ENCODE measurements at regions not wholly inside any gene's neighbourhood (a gene's known extent, or its start where the extent isn't known, plus 50 kb on each side); places are given as distances from the start of the nearest gene placed in this dataset.
A peak's percentile ranks its signal among the peaks of the same experiment; 100 is the strongest.

- Histone ChIP-seq H3K4me1 (replicated peaks in 1 of 2) (no peaks in the 10 kb centered on the region), H3K4me3 (no peak overlapping the region), H3K27ac (no peak overlapping the region)
- in situ Hi-C loops (cut with MboI; ENCODE audit: low pct_unique_long_range_greater_than_20kb in 2 of 9, low sequenced_read_pairs in 9 of 9, unreplicated experiment in 9 of 9), result no loop called here
- ATAC-seq (replicated peaks in 6 of 8), result no peak
- WGBS, 10 experiments, result 72 to 100% (median 80%) methylated on average over 1 to 4 of the region's 4 CpGs; no CpG with 5 or more reads in 6 of the 10 experiments
These were observed 441.0 kb downstream of the COG6 start for GRCh38 chr13:40096357-40096901.

- in situ Hi-C loops (cut with MboI; ENCODE audit: low pct_unique_long_range_greater_than_20kb in 2 of 9, low sequenced_read_pairs in 9 of 9, unreplicated experiment in 9 of 9), result no loop called here
- no peak overlapping the region for H3K27ac ChIP-seq
- ATAC-seq (replicated peaks in 6 of 8), result no peak
- H3K4me1 ChIP-seq (replicated peaks in 1 of 2), result no peaks in the 10 kb centered on the region
- WGBS, 10 experiments, result 48 to 100% (median 80%) methylated on average over 1 to 3 of the region's 7 CpGs; no CpG with 5 or more reads in 3 of the 10 experiments
- no peak overlapping the region for H3K4me3 ChIP-seq
These were observed 442.8 kb downstream of the COG6 start for GRCh38 chr13:40098246-40098645.

GRCh38 chr13:40101708-40102359, 446.4 kb downstream of the COG6 start:
- no peak overlapping the region for H3K4me3 ChIP-seq
- in situ Hi-C loops (cut with MboI; ENCODE audit: low pct_unique_long_range_greater_than_20kb in 2 of 9, low sequenced_read_pairs in 9 of 9, unreplicated experiment in 9 of 9), result no loop called here
- no peaks in the 10 kb centered on the region for H3K4me1 ChIP-seq (replicated peaks in 1 of 2)
- no peak for ATAC-seq (replicated peaks in 6 of 8)
- H3K27ac ChIP-seq, result no peak overlapping the region
- WGBS, 10 experiments, result 87 to 100% (median 92%) methylated on average over 2 to 3 of the region's 3 CpGs; no CpG with 5 or more reads in 5 of the 10 experiments

DNA sequence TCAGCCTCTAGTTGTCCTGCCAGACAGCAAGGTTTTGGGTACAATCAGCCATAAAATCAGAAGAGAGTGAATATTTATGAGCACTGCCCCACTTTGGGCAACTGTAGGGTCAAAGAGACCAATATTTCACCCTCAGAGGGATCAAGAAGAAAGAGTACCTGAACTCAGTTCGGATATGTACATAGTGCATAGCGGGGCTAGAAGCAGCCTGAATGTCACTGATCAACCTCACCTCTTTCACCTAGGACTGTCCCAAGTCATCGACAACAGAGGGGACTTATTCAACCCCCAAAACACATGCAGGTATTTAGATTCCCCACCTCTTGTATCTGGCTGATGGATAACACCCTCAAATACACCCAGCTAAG, 446.9 kb downstream of the COG6 start:
- H3K27ac ChIP-seq, result no peak overlapping the region
- no peak for ATAC-seq (replicated peaks in 6 of 8)
- H3K4me3 ChIP-seq, result no peak overlapping the region
- 70 to 83% (median 79%) methylated on average over 1 to 3 of the region's 3 CpGs; no CpG with 5 or more reads in 5 of the 10 experiments for WGBS, 10 experiments
- in situ Hi-C loops (cut with MboI; ENCODE audit: low pct_unique_long_range_greater_than_20kb in 2 of 9, low sequenced_read_pairs in 9 of 9, unreplicated experiment in 9 of 9), result no loop called here
- H3K4me1 ChIP-seq (replicated peaks in 1 of 2), result no peaks in the 10 kb centered on the region

- no peak for ATAC-seq (replicated peaks in 6 of 8)
- H3K4me3 ChIP-seq, result no peak overlapping the region
- in situ Hi-C loops (cut with MboI; ENCODE audit: low pct_unique_long_range_greater_than_20kb in 2 of 9, low sequenced_read_pairs in 9 of 9, unreplicated experiment in 9 of 9), result no loop called here
- no peak overlapping the region for H3K27ac ChIP-seq
- H3K4me1 ChIP-seq (replicated peaks in 1 of 2), result no peaks in the 10 kb centered on the region
- WGBS, 10 experiments, result 31 to 100% (median 54%) methylated on average over 1 to 7 of the region's 9 CpGs; no CpG with 5 or more reads in 3 of the 10 experiments
These were observed 447.4 kb downstream of the COG6 start for GRCh38 chr13:40102854-40103253.

DNA sequence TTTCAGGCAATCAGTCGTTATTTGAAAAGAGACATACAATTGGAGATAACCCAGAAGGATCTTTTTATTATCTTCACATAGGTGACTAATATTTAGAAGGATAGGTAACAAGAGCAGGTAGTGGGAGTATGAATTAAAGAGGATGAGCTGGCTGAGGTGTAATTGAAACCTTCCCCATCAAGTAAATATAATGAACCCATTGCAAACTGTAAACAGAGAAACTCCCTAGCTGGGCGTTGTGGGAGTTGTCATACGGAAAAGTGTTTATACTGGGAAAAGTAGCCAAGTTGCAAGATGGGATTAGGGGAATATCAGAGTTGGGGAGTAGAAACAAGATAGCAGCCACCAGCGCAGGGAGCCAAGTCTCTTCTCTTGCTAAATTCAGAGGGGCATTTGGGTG, 448.4 kb downstream of the COG6 start:
- 77 to 100% (median 89%) methylated on average over 1 to 4 of the region's 4 CpGs; no CpG with 5 or more reads in 1 of the 10 experiments for WGBS, 10 experiments
- Histone ChIP-seq H3K27ac (no peak overlapping the region), H3K4me1 (replicated peaks in 1 of 2) (no peaks in the 10 kb centered on the region), H3K4me3 (no peak overlapping the region)
- in situ Hi-C loops (cut with MboI; ENCODE audit: low pct_unique_long_range_greater_than_20kb in 2 of 9, low sequenced_read_pairs in 9 of 9, unreplicated experiment in 9 of 9), result no loop called here
- no peak for ATAC-seq (replicated peaks in 6 of 8)

- no peak for ATAC-seq (replicated peaks in 6 of 8)
- Histone ChIP-seq H3K4me3 (no peak overlapping the region), H3K27ac (no peak overlapping the region), H3K4me1 (replicated peaks in 1 of 2) (no peaks in the 10 kb centered on the region)
- 80 to 100% (median 87%) methylated on average over 1 to 5 of the region's 5 CpGs for WGBS, 10 experiments
- in situ Hi-C loops (cut with MboI; ENCODE audit: low pct_unique_long_range_greater_than_20kb in 2 of 9, low sequenced_read_pairs in 9 of 9, unreplicated experiment in 9 of 9), result no loop called here
These were observed 449.8 kb downstream of the COG6 start for GRCh38 chr13:40105231-40105630.

DNA sequence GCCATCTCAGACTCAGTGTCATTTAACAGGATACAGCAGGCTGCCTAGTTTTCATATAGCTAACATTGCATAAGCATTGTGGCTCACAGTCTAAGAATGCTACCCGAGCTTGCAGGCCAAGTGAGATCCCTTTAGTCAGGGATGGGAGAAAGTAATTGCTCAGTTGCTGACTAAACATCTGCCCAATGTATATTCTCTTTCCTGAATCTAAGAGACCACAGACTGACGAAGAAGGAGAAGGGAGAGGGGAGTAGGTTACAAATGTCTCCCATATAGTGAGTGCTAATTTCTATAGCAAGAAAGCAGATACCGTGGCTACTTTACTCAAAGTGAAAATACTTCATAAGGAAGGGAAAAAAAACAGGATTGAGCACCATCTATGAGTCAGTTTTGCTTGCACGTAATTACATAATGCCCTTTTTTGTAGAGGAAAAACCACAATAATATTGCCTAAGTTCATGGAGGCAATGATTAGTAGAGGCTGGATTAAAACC, 453.9 kb downstream of the COG6 start:
- in situ Hi-C loops (cut with MboI; ENCODE audit: low pct_unique_long_range_greater_than_20kb in 2 of 9, low sequenced_read_pairs in 9 of 9, unreplicated experiment in 9 of 9), result no loop called here
- Histone ChIP-seq H3K27ac (no peak overlapping the region), H3K4me3 (no peak overlapping the region), H3K4me1 (replicated peaks in 1 of 2) (no peaks in the 10 kb centered on the region)
- ATAC-seq (replicated peaks in 6 of 8), result peak in 3 of 8 experiments; percentile 75 to 90 (median 76)
- 6 to 100% (median 71%) methylated on average over 1 to 4 of the region's 4 CpGs for WGBS, 10 experiments

- 62 to 100% (median 87%) methylated on average over 1 to 7 of the region's 8 CpGs for WGBS, 10 experiments
- no peak for ATAC-seq (replicated peaks in 6 of 8)
- H3K27ac ChIP-seq, result no peak overlapping the region
- H3K4me3 ChIP-seq, result no peak overlapping the region
- H3K4me1 ChIP-seq (replicated peaks in 1 of 2), result peaks cover 5 to 7% of the 10 kb centered on the region in 2 donors
- in situ Hi-C loops (cut with MboI; ENCODE audit: low pct_unique_long_range_greater_than_20kb in 2 of 9, low sequenced_read_pairs in 9 of 9, unreplicated experiment in 9 of 9), result no loop called here
These were observed 458.3 kb downstream of the COG6 start for GRCh38 chr13:40113643-40114304.

DNA sequence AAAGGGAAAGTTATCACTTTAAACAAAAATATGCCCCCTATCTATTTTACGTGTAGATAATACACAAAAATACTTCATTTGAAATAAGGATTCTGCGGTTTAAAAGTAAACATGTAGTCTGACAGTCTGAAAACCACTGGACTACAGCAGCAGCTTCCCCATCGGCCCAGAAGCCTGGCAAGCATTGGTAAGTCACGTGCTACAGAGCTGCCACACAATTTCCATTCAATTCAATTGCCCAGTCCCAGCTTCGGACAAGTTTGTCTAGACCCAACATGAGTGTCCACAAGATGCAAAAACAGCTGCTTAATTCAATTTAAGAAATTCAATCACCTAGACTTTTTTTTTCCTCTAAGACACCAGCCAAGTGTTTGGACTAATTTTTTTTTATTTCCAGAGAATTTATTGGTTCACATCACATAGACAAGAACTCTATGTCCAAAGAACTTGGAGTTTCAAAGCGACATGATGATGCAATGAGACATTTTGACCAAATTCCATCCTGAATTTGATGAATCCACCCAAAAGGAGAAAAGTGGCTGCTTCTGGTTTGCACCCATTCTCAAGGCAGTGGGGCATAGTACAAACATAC, 458.9 kb downstream of the COG6 start:
- Histone ChIP-seq H3K4me1 (replicated peaks in 1 of 2) (peaks cover 5 to 7% of the 10 kb centered on the region in 2 donors), H3K27ac (no peak overlapping the region), H3K4me3 (no peak overlapping the region)
- in situ Hi-C loops (cut with MboI; ENCODE audit: low pct_unique_long_range_greater_than_20kb in 2 of 9, low sequenced_read_pairs in 9 of 9, unreplicated experiment in 9 of 9), result no loop called here
- 56 to 100% (median 96%) methylated on average over 1 to 6 of the region's 6 CpGs for WGBS, 10 experiments
- no peak for ATAC-seq (replicated peaks in 6 of 8)

GRCh38 chr13:40115426-40115825, 460.0 kb downstream of the COG6 start:
- H3K27ac ChIP-seq, result no peak overlapping the region
- ATAC-seq (replicated peaks in 6 of 8), result peak in 2 of 8 experiments; percentile 14 to 42
- in situ Hi-C loops (cut with MboI; ENCODE audit: low pct_unique_long_range_greater_than_20kb in 2 of 9, low sequenced_read_pairs in 9 of 9, unreplicated experiment in 9 of 9), result no loop called here
- H3K4me3 ChIP-seq, result no peak overlapping the region
- H3K4me1 ChIP-seq (replicated peaks in 1 of 2), result peaks cover 5 to 7% of the 10 kb centered on the region in 2 donors
- WGBS, 10 experiments, result 0 to 100% (median 80%) methylated on average over 1 to 2 of the region's 2 CpGs; no CpG with 5 or more reads in 3 of the 10 experiments

- in situ Hi-C loops (cut with MboI; ENCODE audit: low pct_unique_long_range_greater_than_20kb in 2 of 9, low sequenced_read_pairs in 9 of 9, unreplicated experiment in 9 of 9), result no loop called here
- peak in 7 of 8 experiments; percentile 29 to 60 (median 39) for ATAC-seq (replicated peaks in 6 of 8)
- Histone ChIP-seq H3K27ac (no peak overlapping the region), H3K4me1 (replicated peaks in 1 of 2) (peaks cover 5 to 7% of the 10 kb centered on the region in 2 donors), H3K4me3 (no peak overlapping the region)
- WGBS, 10 experiments, result 11 to 74% (median 39%) methylated on average over 1 to 6 of the region's 6 CpGs; no CpG with 5 or more reads in 3 of the 10 experiments
These were observed 460.5 kb downstream of the COG6 start for GRCh38 chr13:40116008-40116407.

GRCh38 chr13:40118337-40118736, 462.9 kb downstream of the COG6 start:
- no peak for ATAC-seq (replicated peaks in 6 of 8)
- no peak overlapping the region for H3K4me3 ChIP-seq
- WGBS, 10 experiments, result 0 to 100% (median 91%) methylated on average over 1 to 3 of the region's 3 CpGs; no CpG with 5 or more reads in 3 of the 10 experiments
- H3K4me1 ChIP-seq (replicated peaks in 1 of 2), result peaks cover 5 to 7% of the 10 kb centered on the region in 2 donors
- in situ Hi-C loops (cut with MboI; ENCODE audit: low pct_unique_long_range_greater_than_20kb in 2 of 9, low sequenced_read_pairs in 9 of 9, unreplicated experiment in 9 of 9), result no loop called here
- no peak overlapping the region for H3K27ac ChIP-seq

Measured in motor neuron (in vitro differentiated cells).